ENCODE measurements at regions not wholly inside any gene's neighbourhood (a gene's known extent, or its start where the extent isn't known, plus 50 kb on each side); places are given as distances from the start of the nearest gene placed in this dataset.

DNA sequence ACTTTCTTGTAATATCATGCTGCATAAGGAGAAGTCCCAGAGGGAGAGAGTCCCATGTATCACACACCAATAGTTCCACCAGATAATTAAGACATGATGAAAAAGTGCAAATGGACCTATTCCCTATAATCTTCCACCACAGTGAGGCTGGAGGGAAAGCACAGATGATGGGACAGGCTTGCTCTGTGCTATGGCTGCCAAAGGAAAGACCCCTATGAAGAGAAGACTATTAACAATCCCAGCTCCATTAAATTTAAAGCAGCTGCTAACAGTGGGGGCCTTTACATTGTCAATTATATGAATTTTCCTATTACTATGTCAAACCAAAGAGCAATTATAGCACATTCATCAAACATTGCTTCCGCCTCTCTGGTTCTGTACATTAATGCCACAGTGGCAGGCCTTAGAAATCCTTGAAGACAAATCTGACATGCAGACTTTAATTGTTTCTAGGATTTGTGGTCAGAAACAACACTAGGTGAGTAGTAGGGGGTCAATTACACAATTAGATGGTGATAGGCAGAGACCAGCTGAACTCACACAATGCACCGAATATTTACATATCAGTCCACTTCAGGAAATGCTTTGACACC lies 551.3 kb downstream of the TLE1 start:
- ChIA-PET POLR2A (ENCODE audit: partially characterized antibody) (no interaction called here), CTCF (ENCODE audit: partially characterized antibody) (no interaction called here)
- Histone ChIP-seq H2BK120ac (replicated peaks; ENCODE audit: low read depth, low read length) (no peak overlapping the region), H2BK5ac (ENCODE audit: low read depth, low read length) (no peak overlapping the region), H4K20me1 (replicated peaks in 1 of 2; ENCODE audit: control insufficient read depth in 1 of 2, insufficient read depth in 2 of 2, low read length in 2 of 2) (no peaks in the 10 kb centered on the region), H3K23ac (ENCODE audit: insufficient read length) (no peak overlapping the region), H3K18ac (ENCODE audit: extremely low read depth, low read length) (no peak overlapping the region), H3K79me2 (ENCODE audit: control insufficient read depth in 1 of 2, insufficient read depth in 2 of 2, low read length in 2 of 2) (no peaks in the 10 kb centered on the region), H4K5ac (ENCODE audit: insufficient read length, low read depth, low read length) (no peak overlapping the region), H4K91ac (replicated peaks; ENCODE audit: insufficient read length, low read length) (no peak overlapping the region), H2BK15ac (ENCODE audit: low read length) (no peak overlapping the region), H3K9me3 (ENCODE audit: insufficient read depth in 2 of 2, low read depth in 1 of 2, low read length in 1 of 2) (no peaks in the 10 kb centered on the region), H3K27me3 (replicated peaks in 1 of 4; ENCODE audit: control insufficient read depth in 3 of 4, extremely low read depth in 1 of 4, insufficient read depth in 3 of 4, low read length in 3 of 4) (no peaks in the 10 kb centered on the region), H3K4ac (replicated peaks; ENCODE audit: insufficient read length, low read depth, low read length) (no peak overlapping the region), H3K27ac (ENCODE audit: low read depth, low read length) (no peak overlapping the region), H2BK20ac (ENCODE audit: low read length) (no peak overlapping the region), H2AFZ (ENCODE audit: low read length) (no peak overlapping the region), H3K4me1 (replicated peaks in 1 of 4; ENCODE audit: control insufficient read depth in 3 of 4, insufficient read depth in 4 of 4, low read length in 3 of 4) (no peaks in the 10 kb centered on the region), H2AK5ac (ENCODE audit: low read depth, low read length) (no peak overlapping the region), H3K9ac (replicated peaks in 1 of 4; ENCODE audit: extremely low read depth in 1 of 4, low read depth in 3 of 4, low read length in 3 of 4) (no peak overlapping the region), H3K4me3 (ENCODE audit: extremely low read depth in 1 of 4, insufficient read depth in 2 of 4, low read depth in 3 of 4, low read length in 4 of 4) (no peak overlapping the region), H3K4me2 (ENCODE audit: insufficient read depth in 1 of 2, low read depth in 2 of 2, low read length in 2 of 2) (no peak overlapping the region), H3K14ac (ENCODE audit: insufficient read length) (no peak overlapping the region), H3K56ac (replicated peaks; ENCODE audit: insufficient read length, low read depth, low read length) (no peak overlapping the region), H3K36me3 (ENCODE audit: control insufficient read depth in 2 of 4, insufficient read depth in 4 of 4, low read length in 3 of 4) (no peaks in the 10 kb centered on the region), H4K8ac (ENCODE audit: extremely low read depth, insufficient read depth, low read length) (no peak overlapping the region), H2BK12ac (ENCODE audit: low read depth, low read length) (no peak overlapping the region), H3K79me1 (ENCODE audit: low read depth, low read length) (no peaks in the 10 kb centered on the region), H3K23me2 (ENCODE audit: low read depth, low read length) (no peaks in the 10 kb centered on the region)
- DNase-seq (ENCODE audit: low read depth in 1 of 2, low spot score in 2 of 2), result no peak
- 89% methylated on average over 2 of the region's 2 CpGs; no CpG with 5 or more reads in 1 of the 2 experiments for WGBS, 2 experiments (ENCODE audit: extremely low coverage in 1 of 2, insufficient coverage in 1 of 2, insufficient read length in 1 of 2, insufficient replicate concordance in 2 of 2, low coverage in 1 of 2, low lambda C conversion rate in 2 of 2, missing lambda C conversion rate in 1 of 2)
- no peak for FAIRE-seq
- no peak for TF ChIP-seq CTBP2 (IDR thresholded peaks at IDR 0.05; ENCODE audit: borderline replicate concordance, insufficient read depth, insufficient read length, low read length)
- TF ChIP-seq POLR2A (IDR thresholded peaks at IDR 0.05; ENCODE audit: control extremely low read depth in 1 of 2, low read depth in 2 of 2, low read length in 2 of 2), result no peak
- TF ChIP-seq SUZ12 (IDR thresholded peaks at IDR 0.05; ENCODE audit: low read length), result no peak
- TF ChIP-seq BACH1 (IDR thresholded peaks at IDR 0.05; ENCODE audit: low read length), result no peak
- TF ChIP-seq GABPA (IDR thresholded peaks at IDR 0.05; ENCODE audit: borderline replicate concordance, insufficient read depth, low read length), result no peak
- TF ChIP-seq TAF7 (optimal IDR thresholded peaks at IDR 0.05; ENCODE audit: borderline replicate concordance, low read depth, low read length), result no peak
- TF ChIP-seq RXRA (IDR thresholded peaks at IDR 0.05; ENCODE audit: insufficient read depth, low read depth, low read length), result no peak
- no peak for TF ChIP-seq POU5F1 (IDR thresholded peaks at IDR 0.05; ENCODE audit: low read depth, low read length)
- no peak for TF ChIP-seq TEAD4 (IDR thresholded peaks at IDR 0.05; ENCODE audit: low read depth, low read length)
- TF ChIP-seq CBX5 (IDR thresholded peaks at IDR 0.05; ENCODE audit: low read depth, low read length), result no peak
- no peak for TF ChIP-seq BRCA1 (IDR thresholded peaks at IDR 0.05; ENCODE audit: low read depth, low read length)
- no peak for TF ChIP-seq RNF2 (IDR thresholded peaks at IDR 0.05; ENCODE audit: borderline replicate concordance, low read depth, low read length, missing control alignments, poor library complexity, severe bottlenecking)
- no peak for TF ChIP-seq SIRT6 (IDR thresholded peaks at IDR 0.05; ENCODE audit: low read length)
- TF ChIP-seq ASH2L (IDR thresholded peaks at IDR 0.05; ENCODE audit: low read length), result no peak
- TF ChIP-seq JUND (IDR thresholded peaks at IDR 0.05; ENCODE audit: low read length), result no peak
- no peak for TF ChIP-seq POLR2AphosphoS5 (IDR thresholded peaks at IDR 0.05; ENCODE audit: low read depth, low read length)
